ENCODE measurements at regions not wholly inside any gene's neighbourhood (a gene's known extent, or its start where the extent isn't known, plus 50 kb on each side); places are given as distances from the start of the nearest gene placed in this dataset.
A peak's percentile ranks its signal among the peaks of the same experiment; 100 is the strongest.

DNA sequence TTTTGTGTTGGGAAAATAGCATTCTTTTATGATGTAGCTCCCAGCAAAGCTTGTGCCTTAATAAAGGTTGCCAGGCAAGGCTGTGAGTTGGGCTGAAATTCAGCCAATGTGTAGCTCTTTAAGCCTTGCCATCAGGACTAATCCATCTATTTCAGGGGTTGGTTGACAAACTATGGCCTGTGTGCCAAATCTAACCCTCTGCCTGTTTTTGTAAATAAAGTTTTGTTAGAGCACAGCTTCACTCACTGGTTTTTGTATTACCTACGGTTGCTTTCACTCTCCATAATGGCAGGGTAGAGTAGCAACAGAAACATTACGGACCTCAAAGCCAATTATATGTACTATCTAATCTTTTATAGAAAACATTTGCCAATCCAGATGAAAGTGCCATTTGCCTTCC is 638.1 kb upstream of the POT1 start:
- Histone ChIP-seq H3K4me3 (no peak overlapping the region), H3K4me1 (no peaks in the 10 kb centered on the region), H3K9me3 (no peaks in the 10 kb centered on the region), H3K27ac (no peak overlapping the region), H3K36me3 (no peaks in the 10 kb centered on the region), H3K27me3 (no peaks in the 10 kb centered on the region)
- WGBS, 2 donors, result 80 to 81% methylated on average over 2 of the region's 2 CpGs
- intact Hi-C loops (cut with DNase I), result no loop called here
- TF ChIP-seq, protein P1, sequence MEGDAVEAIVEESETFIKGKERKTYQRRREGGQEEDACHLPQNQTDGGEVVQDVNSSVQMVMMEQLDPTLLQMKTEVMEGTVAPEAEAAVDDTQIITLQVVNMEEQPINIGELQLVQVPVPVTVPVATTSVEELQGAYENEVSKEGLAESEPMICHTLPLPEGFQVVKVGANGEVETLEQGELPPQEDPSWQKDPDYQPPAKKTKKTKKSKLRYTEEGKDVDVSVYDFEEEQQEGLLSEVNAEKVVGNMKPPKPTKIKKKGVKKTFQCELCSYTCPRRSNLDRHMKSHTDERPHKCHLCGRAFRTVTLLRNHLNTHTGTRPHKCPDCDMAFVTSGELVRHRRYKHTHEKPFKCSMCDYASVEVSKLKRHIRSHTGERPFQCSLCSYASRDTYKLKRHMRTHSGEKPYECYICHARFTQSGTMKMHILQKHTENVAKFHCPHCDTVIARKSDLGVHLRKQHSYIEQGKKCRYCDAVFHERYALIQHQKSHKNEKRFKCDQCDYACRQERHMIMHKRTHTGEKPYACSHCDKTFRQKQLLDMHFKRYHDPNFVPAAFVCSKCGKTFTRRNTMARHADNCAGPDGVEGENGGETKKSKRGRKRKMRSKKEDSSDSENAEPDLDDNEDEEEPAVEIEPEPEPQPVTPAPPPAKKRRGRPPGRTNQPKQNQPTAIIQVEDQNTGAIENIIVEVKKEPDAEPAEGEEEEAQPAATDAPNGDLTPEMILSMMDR (IDR thresholded peaks at IDR 0.05), result no peak
- ATAC-seq (no peak), DNase-seq (no peak)

DNA sequence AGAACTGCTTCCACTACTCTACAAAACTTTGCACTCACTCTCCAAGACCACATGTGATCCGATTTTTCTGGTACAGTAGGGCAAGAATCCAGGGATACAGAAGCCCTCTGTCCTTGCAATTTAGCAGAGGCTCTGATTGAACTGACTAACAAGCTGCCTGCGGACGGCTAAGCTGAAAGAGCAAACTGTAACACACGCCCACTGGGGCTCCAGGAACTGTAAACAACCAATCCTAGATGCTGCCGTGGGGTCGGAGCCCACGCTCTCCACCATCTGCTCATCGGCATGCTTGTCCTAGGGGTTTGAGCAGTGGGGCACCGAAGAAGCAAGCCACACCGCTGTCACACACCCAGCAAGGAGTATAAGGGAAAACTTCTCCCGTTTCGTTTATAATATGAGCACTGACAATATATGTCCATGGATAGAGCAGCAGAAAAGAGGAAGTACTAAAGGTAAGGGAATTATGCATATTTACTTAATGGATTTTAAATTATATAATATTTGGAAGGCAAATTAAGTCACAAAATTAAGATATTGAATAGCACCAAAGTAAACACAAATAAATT is 634.4 kb upstream of the POT1 start:
- WGBS, 2 donors, result 67 to 70% methylated on average over 12 of the region's 12 CpGs
- Histone ChIP-seq H3K9me3 (no peaks in the 10 kb centered on the region), H3K27me3 (no peaks in the 10 kb centered on the region), H3K36me3 (no peaks in the 10 kb centered on the region), H3K4me3 (no peak overlapping the region), H3K4me1 (no peaks in the 10 kb centered on the region), H3K27ac (no peak overlapping the region)
- TF ChIP-seq, protein P1 (IDR thresholded peaks at IDR 0.05), result no peak
- no peak for ATAC-seq
- intact Hi-C loops (cut with DNase I), result no loop called here
- DNase-seq, result no peak

DNA sequence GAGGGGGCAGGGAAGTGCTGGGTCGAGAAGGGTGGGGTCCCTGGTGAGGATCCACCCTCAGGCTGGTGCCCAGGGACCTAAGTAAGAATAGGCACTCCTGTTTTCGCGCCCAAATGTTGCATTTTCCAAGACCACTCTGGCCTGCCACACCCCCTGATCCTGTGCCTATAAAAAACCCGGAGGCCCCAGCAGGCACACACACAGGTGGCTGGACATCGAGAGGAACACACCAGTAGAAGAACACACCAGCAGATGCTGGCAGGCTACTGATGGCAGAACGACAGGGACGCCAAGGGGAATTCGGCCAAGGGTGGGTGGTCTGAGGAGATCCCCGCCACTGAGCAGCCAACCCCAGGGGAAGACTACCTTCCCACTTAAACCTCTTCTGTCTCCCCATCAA is 633.9 kb upstream of the POT1 start:
- intact Hi-C loops (cut with DNase I), result no loop called here
- no peak for ATAC-seq
- TF ChIP-seq, protein P1 (IDR thresholded peaks at IDR 0.05), result no peak

DNA sequence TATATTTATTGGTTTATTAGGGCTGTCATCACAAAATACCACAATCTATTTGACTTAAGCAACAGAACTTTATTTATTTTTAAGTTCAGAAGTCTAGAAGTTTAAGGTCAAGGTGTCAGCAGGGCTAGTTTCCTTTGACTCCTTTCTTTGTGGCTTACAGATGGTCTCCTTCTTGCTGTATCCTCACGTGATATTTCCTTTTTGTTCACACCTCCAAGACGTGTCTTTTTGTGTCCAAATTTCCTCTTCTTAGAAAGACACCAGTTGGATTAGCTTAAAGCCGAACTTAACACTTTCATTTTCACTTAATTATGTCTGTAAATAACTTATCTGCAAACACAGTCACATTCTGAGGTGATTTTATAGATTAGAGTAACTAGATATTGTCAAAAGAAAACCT is 631.4 kb upstream of the POT1 start:
- no peaks in the 10 kb centered on the region for H3K27me3 ChIP-seq
- no peak overlapping the region for H3K27ac ChIP-seq
- TF ChIP-seq, protein P1 (IDR thresholded peaks at IDR 0.05), result no peak
- WGBS, 2 donors, result 38 to 42% methylated on average over 3 of the region's 3 CpGs
- H3K4me1 ChIP-seq, result no peaks in the 10 kb centered on the region
- intact Hi-C loops (cut with DNase I), result no loop called here
- peak overlapping the region in 1 of 10 donors; percentile 2 for H3K4me3 ChIP-seq
- peaks cover 0 to 9% (median 0%) of the 10 kb centered on the region in 11 donors for H3K9me3 ChIP-seq
- no peak for DNase-seq
- H3K36me3 ChIP-seq, result no peaks in the 10 kb centered on the region
- ATAC-seq, result no peak

More for the DNA sequence above, 633.9 kb upstream of the POT1 start:
- WGBS, 2 donors, result 75 to 86% methylated on average over 9 of the region's 9 CpGs
- H3K4me1 ChIP-seq, result no peaks in the 10 kb centered on the region
- H3K4me3 ChIP-seq, result no peak overlapping the region
- no peak overlapping the region for H3K27ac ChIP-seq
- no peaks in the 10 kb centered on the region for H3K9me3 ChIP-seq
- H3K36me3 ChIP-seq, result no peaks in the 10 kb centered on the region
- no peaks in the 10 kb centered on the region for H3K27me3 ChIP-seq
- DNase-seq, result no peak

All from heart right ventricle (tissue), 16 donors.